GM10248 (cell line): ENCODE measurements at regions not wholly inside any gene's neighbourhood (a gene's known extent, or its start where the extent isn't known, plus 50 kb on each side); places are given as distances from the start of the nearest gene placed in this dataset.

Experiments used
- CTCF ChIA-PET: fragments of 300-600 bp; sonication (Branson Sonifier 250); formaldehyde crosslinking; extraction: SDS; loops from one replicate; lab custom pipeline; 2021; ENCODE audit warnings: antibody characterized with exemption; lab: Yijun Ruan, JAX
- POLR2A ChIA-PET: fragments of 350-650 bp; sonication (Branson Sonifier 250); formaldehyde crosslinking; extraction: SDS; loops from one replicate; lab custom pipeline; 2020; ENCODE audit warnings: antibody characterized with exemption; lab: Yijun Ruan, JAX
- DNase-seq: peaks from one replicate; pipeline ENCODE4 v3.0.0; 2012; ENCODE audit errors: extremely low spot score
- CTCF ChIP-seq: IDR thresholded peaks from 2 replicates; pipeline ENCODE4 v1.5.1; 2012; ENCODE audit warnings: mild to moderate bottlenecking, low read depth; ENCODE audit errors: extremely low read depth, missing control alignments, control extremely low read depth

DNA sequence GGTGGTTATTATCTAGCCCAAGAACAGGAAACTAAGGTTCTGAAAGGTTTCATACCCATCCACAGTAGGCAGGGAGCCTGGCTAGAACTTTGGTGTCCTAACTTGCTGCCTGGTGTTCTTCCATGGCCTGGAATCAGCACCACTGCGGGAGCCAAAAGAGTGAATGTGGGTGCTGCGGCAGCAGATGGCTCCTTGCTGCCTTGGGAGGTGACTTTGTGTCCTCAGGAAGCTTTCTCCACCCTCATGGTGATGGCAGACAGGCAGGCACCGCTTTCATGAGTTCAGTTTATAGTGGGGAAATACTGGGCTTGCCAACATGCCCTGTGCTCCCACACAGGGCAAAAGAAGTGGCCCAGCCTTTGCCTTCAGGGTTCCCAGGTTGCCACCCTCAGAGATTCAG, 385.2 kb downstream of the BCL11A start:
- ChIA-PET POLR2A (no interaction called here), CTCF (interaction anchor here (1.1 to 1.5 kb wide), 2 partner anchors 14 to 19 kb away, joined by 3 read pairs; no protein-coding TSS in a partner anchor)
- no peak for DNase-seq
- no peak for TF ChIP-seq CTCF

DNA sequence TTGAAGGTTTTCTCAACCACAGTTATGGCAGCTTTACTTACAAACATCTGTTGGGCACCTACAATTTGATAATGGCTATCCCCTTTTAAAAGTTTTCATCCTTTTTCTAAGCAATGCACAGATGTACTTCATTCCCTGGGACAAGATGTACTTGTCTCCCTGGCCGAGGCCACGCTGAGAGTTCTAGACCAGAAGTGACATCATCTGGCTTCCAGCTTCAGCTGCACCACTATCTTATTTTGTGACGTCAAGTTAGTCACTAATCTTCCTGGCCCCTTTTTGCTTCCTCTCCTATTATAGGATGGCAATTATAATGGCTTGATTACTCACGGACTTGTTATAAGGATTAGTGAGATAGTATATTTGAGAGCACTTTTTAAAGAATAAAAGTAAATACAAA, 386.4 kb downstream of the BCL11A start:
- POLR2A ChIA-PET = no interaction called here
- DNase-seq = no peak
- CTCF ChIA-PET = interaction anchor here (1.1 kb wide), 1 partner anchor 13 kb away, joined by 3 read pairs; no protein-coding TSS in a partner anchor
- no peak for TF ChIP-seq CTCF

GRCh38 chr2:60163691-60164090, 389.8 kb downstream of the BCL11A start:
- DNase-seq = no peak
- no peak for TF ChIP-seq CTCF
- ChIA-PET CTCF (no interaction called here), POLR2A (no interaction called here)

DNA sequence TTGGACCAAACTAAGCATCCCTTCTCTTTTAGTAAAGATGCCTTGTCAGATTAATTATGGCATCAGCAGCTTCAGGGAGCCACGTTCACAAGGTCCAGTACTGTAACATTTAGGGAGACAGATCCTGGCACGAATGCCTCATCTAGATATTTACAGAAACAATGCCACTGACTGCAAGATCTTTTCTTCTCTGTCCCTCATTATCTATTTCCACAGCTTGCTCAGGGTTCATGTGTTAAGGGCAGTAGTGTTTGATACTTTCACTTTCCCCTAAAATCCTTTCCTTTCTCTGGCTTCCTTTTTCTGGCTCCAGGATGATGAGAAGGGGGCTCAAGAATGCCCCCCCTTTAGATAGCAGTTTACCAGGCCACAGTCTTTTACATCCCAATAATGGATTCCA, 393.9 kb downstream of the BCL11A start:
- no peak for TF ChIP-seq CTCF
- CTCF ChIA-PET = no interaction called here
- no peak for DNase-seq
- POLR2A ChIA-PET = no interaction called here

DNA sequence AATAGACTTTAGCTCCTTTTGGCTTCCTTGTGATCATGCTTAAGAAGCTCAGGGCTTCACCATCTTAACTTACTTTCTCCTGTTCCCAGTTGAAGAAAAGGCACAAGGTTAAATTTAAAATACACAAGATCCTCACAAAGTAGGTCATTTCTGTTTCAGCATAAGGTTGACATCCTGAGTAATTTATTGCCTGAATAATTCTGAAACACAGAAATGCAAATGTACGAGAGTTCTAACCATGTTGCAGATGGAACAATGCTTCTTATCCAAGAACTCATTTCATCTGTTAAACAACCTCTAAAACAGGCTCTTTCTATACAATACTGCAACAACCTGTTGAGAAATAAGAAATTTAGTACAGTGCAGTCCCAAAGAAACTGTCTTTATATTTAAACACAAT, 395.2 kb downstream of the BCL11A start:
- TF ChIP-seq CTCF = no peak
- DNase-seq = no peak
- ChIA-PET CTCF (no interaction called here), POLR2A (no interaction called here)

DNA sequence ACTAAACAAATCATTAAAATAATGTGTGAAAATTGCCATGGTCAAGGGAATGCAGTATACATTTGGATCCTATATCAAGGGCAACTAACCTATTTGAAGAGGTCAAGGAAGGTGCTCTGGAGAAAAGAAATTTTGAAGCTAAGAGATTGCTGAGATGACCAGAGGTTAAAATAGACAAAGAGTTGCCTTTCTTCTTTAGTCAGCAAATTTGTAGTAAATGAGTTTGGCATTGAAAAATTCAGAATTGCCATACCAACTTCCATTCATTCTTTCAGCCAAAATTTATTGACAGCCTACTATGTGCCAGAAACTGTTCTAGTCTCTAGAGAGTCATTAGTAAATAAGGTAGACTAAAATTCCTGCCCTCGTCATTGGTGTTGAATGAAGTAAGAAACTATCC, 396.2 kb downstream of the BCL11A start:
- ChIA-PET POLR2A (no interaction called here), CTCF (no interaction called here)
- DNase-seq = no peak
- TF ChIP-seq CTCF = no peak

DNA sequence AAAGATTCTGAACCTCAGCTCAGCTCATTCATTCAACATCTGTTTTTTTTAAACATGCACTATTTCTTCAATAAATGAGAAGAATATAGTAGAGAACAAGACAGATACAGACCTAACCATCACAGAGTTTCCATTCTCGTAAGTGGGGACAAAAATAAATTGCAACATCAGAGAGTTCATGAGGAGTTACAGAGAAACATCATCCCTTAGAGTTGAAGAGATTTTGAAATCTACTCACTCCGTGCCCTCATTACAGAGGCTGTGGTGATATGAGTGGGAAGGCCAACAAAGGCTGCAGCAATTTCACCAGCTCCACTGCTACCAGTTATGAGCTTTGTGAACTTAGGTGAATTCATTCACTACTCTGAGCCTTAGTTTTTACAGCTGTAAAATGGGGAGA, 399.3 kb downstream of the BCL11A start:
- DNase-seq = no peak
- ChIA-PET CTCF (interaction anchor here (1.4 to 1.6 kb wide), 2 partner anchors 13 to 71 kb away, joined by 3 read pairs; no protein-coding TSS in a partner anchor), POLR2A (no interaction called here)
- no peak for TF ChIP-seq CTCF
